DND-41 (cell line): ENCODE measurements at regions not wholly inside any gene's neighbourhood (a gene's known extent, or its start where the extent isn't known, plus 50 kb on each side); places are given as distances from the start of the nearest gene placed in this dataset.

Experiments used
- ATAC-seq: fragments of 200-7000 bp; cut with Tn5 transposase; 3 replicates; pipeline ENCODE4 v1.9.1; 2021; ENCODE audit warnings: low read depth; ENCODE audit not compliant: insufficient read depth
- DNase-seq: peaks from one replicate; pipeline ENCODE4 v3.0.0-alpha.2; 2020
- H2AFZ ChIP-seq: 2 replicates; pipeline ENCODE4 v1.6.0; 2012; ENCODE audit warnings: low read depth, low read length
- H3K27ac ChIP-seq: 2 replicates; pipeline ENCODE4 v1.5.1; 2012; ENCODE audit warnings: low read length, inconsistent platforms
- H3K27me3 ChIP-seq: fragments of 200-600 bp; sonication (generic); 2 replicates; pipeline ENCODE4 v1.6.0; 2012; ENCODE audit warnings: low read length, mild to moderate bottlenecking, inconsistent platforms; ENCODE audit not compliant: insufficient read depth, poor library complexity
- H3K36me3 ChIP-seq: 2 replicates; pipeline ENCODE4 v1.5.1; 2012; ENCODE audit warnings: low read length, inconsistent platforms; ENCODE audit not compliant: insufficient read depth
- H3K4me1 ChIP-seq: 2 replicates; pipeline ENCODE4 v1.5.1; 2012; ENCODE audit warnings: mild to moderate bottlenecking, low read length; ENCODE audit not compliant: insufficient read depth
- H3K4me2 ChIP-seq: 2 replicates; pipeline ENCODE4 v1.6.0; 2012; ENCODE audit warnings: mild to moderate bottlenecking, moderate library complexity, low read length, inconsistent platforms; ENCODE audit not compliant: insufficient read depth
- H3K4me3 ChIP-seq, 2 experiments: fragments of 200-600 bp in 1 of 2; shearing (Covaris generic) in 1 of 2; 2 replicates each; pipeline ENCODE4 v1.5.1; 2012 to 2016; ENCODE audit warnings: inconsistent platforms in 2 of 2, low read length in 2 of 2, mild to moderate bottlenecking in 2 of 2, low read depth in 1 of 2, moderate library complexity in 1 of 2
- H3K79me2 ChIP-seq: 2 replicates; pipeline ENCODE4 v1.6.0; 2012; ENCODE audit warnings: low read length, inconsistent platforms; ENCODE audit not compliant: insufficient read depth
- H3K9ac ChIP-seq: 2 replicates; pipeline ENCODE4 v1.6.0; 2012; ENCODE audit warnings: low read depth, mild to moderate bottlenecking, inconsistent platforms, low read length, moderate library complexity
- H3K9me3 ChIP-seq: 2 replicates; pipeline ENCODE4 v1.5.1; 2012; ENCODE audit warnings: low read length, moderate library complexity, mild to moderate bottlenecking, inconsistent platforms; ENCODE audit not compliant: insufficient read depth, severe bottlenecking
- H4K20me1 ChIP-seq: 2 replicates; pipeline ENCODE4 v1.6.0; 2012; ENCODE audit warnings: low read length; ENCODE audit not compliant: insufficient read depth
- CTCF ChIP-seq: IDR thresholded peaks from 2 replicates; pipeline ENCODE4 v1.5.1; 2012; ENCODE audit warnings: borderline replicate concordance, low read length, moderate library complexity, mild to moderate bottlenecking; ENCODE audit not compliant: poor library complexity, severe bottlenecking; ENCODE audit errors: extremely low read depth
- EZH2 ChIP-seq: IDR thresholded peaks from 3 replicates; pipeline ENCODE4 v1.6.1; 2012; ENCODE audit warnings: borderline replicate concordance, low read depth, mild to moderate bottlenecking, moderate library complexity, low read length, inconsistent platforms; ENCODE audit not compliant: severe bottlenecking

DNA sequence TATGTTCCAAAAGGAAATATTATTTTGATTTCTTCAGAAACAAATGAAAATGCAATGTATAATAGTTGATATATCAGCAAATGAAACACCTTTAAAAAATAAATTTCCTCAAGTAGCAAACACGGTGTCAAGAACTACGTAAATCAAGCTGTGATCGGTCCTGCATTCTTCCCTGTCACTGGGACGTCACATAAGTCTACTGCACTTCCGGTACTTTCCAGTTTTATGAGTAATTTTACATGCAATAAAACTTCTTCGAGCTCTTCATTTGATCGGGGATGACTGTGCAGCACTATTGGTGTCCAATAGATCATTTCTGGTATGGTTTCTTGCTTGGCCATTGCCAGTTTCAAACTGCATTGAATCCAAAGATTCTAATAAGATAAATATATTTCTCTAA, 114.0 kb upstream of the VEGFC start:
- no peaks in the 10 kb centered on the region for H3K27me3 ChIP-seq
- no peak overlapping the region for H3K9ac ChIP-seq
- DNase-seq (no peak), ATAC-seq (no peak)
- peaks cover 31% of the 10 kb centered on the region for H3K4me1 ChIP-seq
- no peak overlapping the region for H2AFZ ChIP-seq
- TF ChIP-seq EZH2 (no peak), CTCF (no peak)
- no peaks in the 10 kb centered on the region for H3K9me3 ChIP-seq
- H3K79me2 ChIP-seq: peaks cover 11% of the 10 kb centered on the region
- no peak overlapping the region for H3K4me3 ChIP-seq
- no peak overlapping the region for H3K4me2 ChIP-seq
- H3K36me3 ChIP-seq: 0 out of 2 replicates have a peak, but pooled peaks cover 7% of the 10 kb centered on the region
- no peak overlapping the region for H3K27ac ChIP-seq
- H4K20me1 ChIP-seq: peaks cover 13% of the 10 kb centered on the region; the same call in 1 of the 2 replicates

DNA sequence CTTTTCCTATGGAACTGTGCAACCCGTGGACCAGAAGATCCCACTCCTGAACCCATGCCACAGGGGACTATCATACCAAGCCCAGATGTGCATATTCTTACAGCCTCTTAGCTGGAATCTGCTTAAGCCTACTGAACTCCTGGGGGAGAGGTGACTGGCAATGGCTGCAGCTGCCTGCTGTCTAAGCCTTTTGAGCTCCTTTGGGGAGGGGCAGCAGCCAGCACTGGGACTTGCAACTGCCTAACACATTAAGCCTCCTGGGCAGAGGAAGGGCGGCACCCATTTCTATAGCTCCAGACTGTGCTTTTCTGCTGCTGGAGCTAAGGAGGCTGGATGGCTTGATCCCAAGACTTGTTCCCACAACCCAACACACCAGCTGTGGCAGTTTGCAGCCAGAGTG, 117.9 kb upstream of the VEGFC start:
- Histone ChIP-seq H3K4me2 (no peak overlapping the region), H3K27ac (no peak overlapping the region), H3K4me3 (no peak overlapping the region), H4K20me1 (peaks cover 14% of the 10 kb centered on the region; the same call in 1 of the 2 replicates), H2AFZ (no peak overlapping the region), H3K27me3 (no peaks in the 10 kb centered on the region), H3K9ac (no peak overlapping the region), H3K9me3 (peaks cover 3% of the 10 kb centered on the region), H3K4me1 (peaks cover 1% of the 10 kb centered on the region; the same call in 1 of the 2 replicates), H3K79me2 (peaks cover 27% of the 10 kb centered on the region), H3K36me3 (0 out of 2 replicates have a peak, but pooled peaks cover 7% of the 10 kb centered on the region)
- TF ChIP-seq CTCF: no peak
- TF ChIP-seq EZH2: no peak
- DNase-seq: no peak
- ATAC-seq: 0 out of 3 replicates have a peak, but pooled peaks have one; percentile 14

DNA sequence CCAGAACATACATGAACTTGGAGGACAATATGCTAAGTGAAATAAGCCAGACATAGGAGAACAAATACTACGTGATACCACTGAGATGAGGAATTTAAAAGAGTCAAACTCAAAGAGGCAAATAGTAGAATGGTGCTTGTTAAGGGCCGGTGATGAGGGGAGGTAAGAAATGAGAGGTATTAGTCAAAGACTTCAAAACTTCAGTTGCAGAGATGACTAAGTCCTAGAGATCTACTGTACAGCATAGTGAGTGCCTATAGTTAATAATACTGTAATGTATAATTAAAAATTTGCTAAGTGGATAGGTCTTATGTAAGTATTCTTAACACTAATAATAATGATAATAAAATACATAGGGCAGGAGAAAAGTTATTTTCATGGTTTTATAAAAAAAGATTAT, 126.9 kb upstream of the VEGFC start:
- Histone ChIP-seq H3K9ac (no peak overlapping the region), H3K4me2 (no peak overlapping the region), H3K4me3 (no peak overlapping the region), H4K20me1 (no peaks in the 10 kb centered on the region), H3K79me2 (peaks cover 25% of the 10 kb centered on the region; the same call in 1 of the 2 replicates), H3K27ac (no peak overlapping the region), H3K36me3 (no peaks in the 10 kb centered on the region; the same call in 1 of the 2 replicates), H3K9me3 (peaks cover 8% of the 10 kb centered on the region), H3K27me3 (no peaks in the 10 kb centered on the region), H2AFZ (no peak overlapping the region), H3K4me1 (no peaks in the 10 kb centered on the region; the same call in 1 of the 2 replicates)
- no peak for DNase-seq
- no peak; the same call in 2 of the 3 replicates for ATAC-seq
- TF ChIP-seq EZH2: no peak
- TF ChIP-seq CTCF: no peak
